Esophagus muscularis mucosa (tissue), 4 donors: ENCODE measurements at regions not wholly inside any gene's neighbourhood (a gene's known extent, or its start where the extent isn't known, plus 50 kb on each side); places are given as distances from the start of the nearest gene placed in this dataset.
A peak's percentile ranks its signal among the peaks of the same experiment; 100 is the strongest.

Source experiments
- DNase-seq: peaks from one replicate; pipeline ENCODE4 v3.0.0-alpha.2; 2017; ENCODE audit errors: extremely low spot score
- H3K27ac ChIP-seq, 4 donors: fragments of 200-600 bp; sonication (generic); replicated peaks in 1 of 4; 1 replicate in 3 of 4; 2 replicates in 1 of 4; pipeline ENCODE4 v1.5.1; 2016 to 2019; ENCODE audit warnings: mild to moderate bottlenecking in 1 of 4
- H3K27me3 ChIP-seq, 4 donors: fragments of 200-600 bp; sonication (generic); one replicate each; pipeline versions ENCODE4 v1.5.1 to v1.6.0; 2016 to 2019
- H3K36me3 ChIP-seq, 4 donors: fragments of 200-600 bp; sonication (generic); one replicate each; pipeline ENCODE4 v1.5.1; 2016 to 2019
- H3K4me1 ChIP-seq, 4 donors: fragments of 200-600 bp; sonication (generic); one replicate each; pipeline ENCODE4 v1.5.1; 2016 to 2019
- H3K4me3 ChIP-seq, 4 donors: fragments of 200-600 bp; sonication (generic); 1 replicate in 2 of 4; 2 replicates in 2 of 4; pipeline ENCODE4 v1.5.1; 2016 to 2019; ENCODE audit warnings: mild to moderate bottlenecking in 4 of 4, moderate library complexity in 1 of 4
- H3K9me3 ChIP-seq, 4 donors: fragments of 200-600 bp; sonication (generic); 1 replicate in 3 of 4; 2 replicates in 1 of 4; pipeline ENCODE4 v1.5.1; 2016 to 2019
- CTCF ChIP-seq, 3 experiments: fragments of 200-600 bp in 2 of 3; fragments of 450-650 bp in 1 of 3; sonication (generic) in 2 of 3; IDR thresholded peaks; one replicate each; pipeline ENCODE4 v1.5.1; 2017 to 2019; ENCODE audit warnings: antibody characterized with exemption in 3 of 3, mild to moderate bottlenecking in 2 of 3, moderate library complexity in 1 of 3
- EP300 ChIP-seq: sonication (generic); formaldehyde crosslinking; IDR thresholded peaks from one replicate; pipeline ENCODE4 v1.6.1; 2017; ENCODE audit warnings: antibody characterized with exemption
- POLR2A ChIP-seq: fragments of 450-650 bp; IDR thresholded peaks from one replicate; pipeline ENCODE4 v1.6.1; 2017; ENCODE audit warnings: antibody characterized with exemption, moderate library complexity, mild to moderate bottlenecking, low read depth
- POLR2AphosphoS5 ChIP-seq, 2 donors: sonication (generic); formaldehyde crosslinking; IDR thresholded peaks; one replicate each; pipeline ENCODE4 v1.6.1; 2017; ENCODE audit warnings: antibody characterized with exemption in 2 of 2
- WGBS: methylation state at CpG from one replicate; pipeline ENCODE4 v1.1.5; 2018; 5-methylcytosine and 5-hydroxymethylcytosine counted together
- intact Hi-C: fragments of 100-400 bp; cut with DNase I; formaldehyde crosslinking; loops from one replicate; pipeline ENCODE4 v1.15.1; 2023

GRCh38 chr2:129716781-129717559 is 262.5 kb upstream of the RAB6C start:
- peak; percentile 91 for DNase-seq
- Histone ChIP-seq H3K4me1 (no peaks in the 10 kb centered on the region), H3K27me3 (peaks cover 0 to 18% (median 0%) of the 10 kb centered on the region in 4 donors), H3K4me3 (no peak overlapping the region), H3K9me3 (no peaks in the 10 kb centered on the region), H3K36me3 (no peaks in the 10 kb centered on the region), H3K27ac (no peak overlapping the region)
- intact Hi-C loops: no loop called here
- TF ChIP-seq POLR2A: no peak
- no peak for TF ChIP-seq POLR2AphosphoS5 (IDR thresholded peaks at IDR 0.05)
- no peak for TF ChIP-seq EP300
- TF ChIP-seq CTCF (IDR thresholded peaks at IDR 0.05): no peak
- 78% methylated on average over 9 of the region's 12 CpGs for WGBS

DNA sequence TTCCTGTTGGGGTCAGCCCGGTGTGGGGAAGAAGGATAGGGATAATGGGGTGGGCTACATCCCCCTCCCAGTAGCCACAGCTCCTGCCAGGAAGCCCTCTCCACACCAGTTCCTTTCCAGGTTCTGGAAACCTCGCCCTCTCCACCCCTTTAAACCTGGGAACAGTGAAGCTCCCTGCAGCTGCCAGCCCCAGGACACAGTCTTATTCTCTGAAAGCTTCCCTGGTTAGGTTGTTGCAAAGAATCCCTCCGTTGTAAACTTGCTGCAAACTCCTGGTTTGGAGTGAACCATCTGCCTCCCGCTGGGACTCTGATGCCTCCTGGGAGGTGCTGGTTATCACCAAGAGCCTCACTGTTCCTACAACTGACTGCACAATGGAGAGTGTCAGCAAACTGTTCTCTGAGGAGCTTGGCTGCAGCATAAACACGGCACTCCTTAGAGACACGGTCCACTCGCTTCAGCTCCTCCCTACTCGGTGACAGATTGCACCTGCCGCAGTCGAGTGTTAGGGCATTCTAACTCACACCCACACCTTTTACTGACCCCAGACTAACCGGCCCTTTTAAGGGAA is 261.8 kb upstream of the RAB6C start:
- intact Hi-C loops: no loop called here
- Histone ChIP-seq H3K9me3 (no peaks in the 10 kb centered on the region), H3K36me3 (no peaks in the 10 kb centered on the region), H3K27me3 (peaks cover 0 to 18% (median 0%) of the 10 kb centered on the region in 4 donors), H3K4me3 (no peak overlapping the region), H3K4me1 (no peaks in the 10 kb centered on the region), H3K27ac (no peak overlapping the region)
- peak; percentile 81 for DNase-seq
- no peak for TF ChIP-seq EP300
- WGBS: 35% methylated on average over 8 of the region's 11 CpGs

DNA sequence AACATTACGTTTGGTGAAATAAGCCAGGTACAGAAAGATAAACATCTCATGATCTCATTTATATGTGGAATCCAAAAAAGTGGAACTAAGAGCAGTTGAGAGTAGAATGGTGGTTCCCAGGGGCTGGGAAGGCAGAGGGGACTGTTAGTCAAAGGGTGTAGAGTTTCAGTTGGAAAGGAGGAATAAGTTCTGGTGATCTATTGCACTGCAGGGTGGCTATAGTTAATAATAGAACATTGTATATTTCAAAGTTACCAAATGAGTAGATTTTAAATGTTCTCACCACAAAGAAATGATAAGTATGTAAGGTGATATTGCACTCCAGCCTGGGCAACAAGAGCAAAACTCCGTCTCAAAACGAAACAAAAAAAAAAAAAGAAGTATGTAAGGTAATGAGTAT is 260.1 kb upstream of the RAB6C start:
- Histone ChIP-seq H3K4me1 (no peaks in the 10 kb centered on the region), H3K27me3 (peaks cover 0 to 18% (median 0%) of the 10 kb centered on the region in 4 donors), H3K36me3 (no peaks in the 10 kb centered on the region), H3K9me3 (no peaks in the 10 kb centered on the region), H3K27ac (no peak overlapping the region), H3K4me3 (no peak overlapping the region)
- intact Hi-C loops: no loop called here
- WGBS: 80% methylated on average over 3 of the region's 3 CpGs
- TF ChIP-seq CTCF (IDR thresholded peaks at IDR 0.05) (no peak), POLR2A (no peak), POLR2AphosphoS5 (IDR thresholded peaks at IDR 0.05) (no peak), EP300 (no peak)
- DNase-seq: no peak

GRCh38 chr2:129720360-129720759 is 259.1 kb upstream of the RAB6C start:
- Histone ChIP-seq H3K27me3 (peaks cover 0 to 18% (median 0%) of the 10 kb centered on the region in 4 donors), H3K36me3 (no peaks in the 10 kb centered on the region), H3K4me3 (no peak overlapping the region), H3K27ac (no peak overlapping the region), H3K9me3 (no peaks in the 10 kb centered on the region), H3K4me1 (no peaks in the 10 kb centered on the region)
- no peak for TF ChIP-seq POLR2AphosphoS5 (IDR thresholded peaks at IDR 0.05)
- DNase-seq: no peak
- whole genome bisulfite sequencing: 92% methylated on average over 5 of the region's 6 CpGs
- intact Hi-C loops: no loop called here

DNA sequence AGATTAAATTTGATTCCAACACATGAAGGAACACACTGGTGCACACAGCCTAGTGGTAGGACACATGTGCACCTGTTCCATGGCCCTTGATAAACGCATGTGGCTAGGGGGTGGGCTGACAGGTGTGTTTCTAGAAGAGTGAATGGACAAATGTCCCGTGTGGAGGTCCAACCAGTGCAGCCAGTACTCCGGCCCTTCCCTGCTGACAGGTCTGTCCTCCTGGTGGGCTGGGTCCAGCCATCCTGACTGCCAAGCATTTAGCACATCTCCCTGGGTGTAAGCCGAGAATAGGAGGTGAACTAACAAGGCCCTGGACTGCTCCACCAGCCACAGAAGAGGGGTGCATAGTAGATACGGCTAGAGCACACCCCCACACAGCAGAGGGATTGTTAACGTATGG is 258.7 kb upstream of the RAB6C start:
- Histone ChIP-seq H3K27ac (no peak overlapping the region), H3K36me3 (no peaks in the 10 kb centered on the region), H3K4me3 (no peak overlapping the region), H3K4me1 (no peaks in the 10 kb centered on the region), H3K9me3 (no peaks in the 10 kb centered on the region), H3K27me3 (peaks cover 0 to 18% (median 0%) of the 10 kb centered on the region in 4 donors)
- 69% methylated on average over 4 of the region's 6 CpGs for WGBS
- no peak for DNase-seq
- TF ChIP-seq POLR2A (no peak), CTCF (IDR thresholded peaks at IDR 0.05) (no peak), POLR2AphosphoS5 (IDR thresholded peaks at IDR 0.05) (no peak), EP300 (no peak)
- intact Hi-C loops: no loop called here
